ENCODE measurements at regions not wholly inside any gene's neighbourhood (a gene's known extent, or its start where the extent isn't known, plus 50 kb on each side); places are given as distances from the start of the nearest gene placed in this dataset.
"Not testable (repeated sequence)": the region's sequence is repeated elsewhere in the genome, so short reads cannot be mapped to it uniquely, and the experiment has no call there.

GRCh38 chr15:20345401-20345958, 196.1 kb downstream of the GOLGA6L6 start:
- DNase-seq, result no peak

- DNase-seq, result no peak
Measured at GRCh38 chr15:20344601-20345400, 196.8 kb downstream of the GOLGA6L6 start.

- not testable (repeated sequence) for DNase-seq
Measured at GRCh38 chr15:20343395-20344211, 198.0 kb downstream of the GOLGA6L6 start.

GRCh38 chr15:20342601-20343394, 198.8 kb downstream of the GOLGA6L6 start:
- DNase-seq, result not testable (repeated sequence)

- no peak for DNase-seq
Measured at GRCh38 chr15:20341901-20342600, 199.5 kb downstream of the GOLGA6L6 start.

- no peak for DNase-seq
Measured at GRCh38 chr15:20340931-20341661, 200.5 kb downstream of the GOLGA6L6 start.

GRCh38 chr15:20340331-20340811, 201.2 kb downstream of the GOLGA6L6 start:
- DNase-seq, result no peak

- not testable (repeated sequence) for DNase-seq
Measured at GRCh38 chr15:20339086-20339791, 202.4 kb downstream of the GOLGA6L6 start.

GRCh38 chr15:20338671-20339070, 202.9 kb downstream of the GOLGA6L6 start:
- not testable (repeated sequence) for DNase-seq

- not testable (repeated sequence) for DNase-seq
Measured at GRCh38 chr15:20337238-20337637, 204.4 kb downstream of the GOLGA6L6 start.

- not testable (repeated sequence) for DNase-seq
Measured at GRCh38 chr15:20334451-20334850, 207.1 kb downstream of the GOLGA6L6 start.

- DNase-seq, result not testable (repeated sequence)
Measured at GRCh38 chr15:20325751-20326150, 215.8 kb downstream of the GOLGA6L6 start.

- not testable (repeated sequence) for DNase-seq
Measured at GRCh38 chr15:20317132-20317531, 224.5 kb downstream of the GOLGA6L6 start.

- not testable (repeated sequence) for DNase-seq
Measured at GRCh38 chr15:20311014-20311680, 230.5 kb downstream of the GOLGA6L6 start.

- DNase-seq, result no peak
Measured at GRCh38 chr15:20310603-20311002, 231.0 kb downstream of the GOLGA6L6 start.

GRCh38 chr15:20309966-20310365, 231.6 kb downstream of the GOLGA6L6 start:
- not testable (repeated sequence) for DNase-seq

- not testable (repeated sequence) for DNase-seq
Measured at GRCh38 chr15:20309395-20309794, 232.2 kb downstream of the GOLGA6L6 start.

- not testable (repeated sequence) for DNase-seq
Measured at GRCh38 chr15:20308027-20308690, 233.4 kb downstream of the GOLGA6L6 start.

GRCh38 chr15:20307137-20307536, 234.5 kb downstream of the GOLGA6L6 start:
- not testable (repeated sequence) for DNase-seq

Measured in NCI-H82 (cell line).